ENCODE measurements at regions not wholly inside any gene's neighbourhood (a gene's known extent, or its start where the extent isn't known, plus 50 kb on each side); places are given as distances from the start of the nearest gene placed in this dataset.

- DNase-seq (ENCODE audit: low spot score) = no peak
These were observed 301.0 kb upstream of the SLC35B3 start for GRCh38 chr6:8736156-8736895.

- no peak for DNase-seq (ENCODE audit: low spot score)
These were observed 298.5 kb upstream of the SLC35B3 start for GRCh38 chr6:8733879-8734278.

GRCh38 chr6:8731874-8732273 lies 296.5 kb upstream of the SLC35B3 start:
- DNase-seq (ENCODE audit: low spot score) = no peak

DNA sequence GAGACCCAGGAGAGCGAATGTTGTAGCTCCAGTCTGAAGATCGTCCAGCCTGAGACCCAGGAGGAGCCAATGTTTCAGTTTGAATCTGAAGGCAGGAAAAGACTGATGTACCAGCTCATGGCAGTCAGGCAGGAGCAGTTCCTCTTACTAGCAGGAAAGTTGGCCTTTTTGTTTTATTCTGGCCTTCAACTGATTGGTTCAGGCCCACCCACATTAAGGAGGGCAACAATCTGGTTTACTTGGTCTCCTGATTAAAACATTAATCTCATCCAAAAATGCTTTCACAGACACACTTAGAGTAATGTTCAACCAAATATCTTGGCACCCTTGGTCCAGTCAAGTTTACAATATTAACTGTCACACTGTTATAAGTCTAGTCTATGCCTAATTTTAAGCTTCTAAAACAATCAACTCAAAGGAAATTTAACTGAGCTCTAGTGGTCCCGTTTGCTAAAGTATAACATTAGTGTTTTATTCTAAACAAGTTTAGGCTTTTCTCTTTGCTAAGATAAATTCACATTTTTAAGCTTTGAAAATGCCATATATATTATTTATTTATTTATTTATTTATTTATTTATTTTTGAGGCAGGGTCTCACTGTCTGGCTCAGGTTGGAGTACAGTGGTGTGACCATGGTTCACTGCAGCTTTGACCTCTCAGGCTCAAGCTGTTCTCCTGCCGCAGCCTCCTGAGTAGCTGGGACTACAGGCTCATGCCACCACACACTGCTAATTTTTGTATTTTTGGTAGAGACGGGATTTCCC lies 275.5 kb upstream of the SLC35B3 start:
- no peak for DNase-seq (ENCODE audit: low spot score)

DNA sequence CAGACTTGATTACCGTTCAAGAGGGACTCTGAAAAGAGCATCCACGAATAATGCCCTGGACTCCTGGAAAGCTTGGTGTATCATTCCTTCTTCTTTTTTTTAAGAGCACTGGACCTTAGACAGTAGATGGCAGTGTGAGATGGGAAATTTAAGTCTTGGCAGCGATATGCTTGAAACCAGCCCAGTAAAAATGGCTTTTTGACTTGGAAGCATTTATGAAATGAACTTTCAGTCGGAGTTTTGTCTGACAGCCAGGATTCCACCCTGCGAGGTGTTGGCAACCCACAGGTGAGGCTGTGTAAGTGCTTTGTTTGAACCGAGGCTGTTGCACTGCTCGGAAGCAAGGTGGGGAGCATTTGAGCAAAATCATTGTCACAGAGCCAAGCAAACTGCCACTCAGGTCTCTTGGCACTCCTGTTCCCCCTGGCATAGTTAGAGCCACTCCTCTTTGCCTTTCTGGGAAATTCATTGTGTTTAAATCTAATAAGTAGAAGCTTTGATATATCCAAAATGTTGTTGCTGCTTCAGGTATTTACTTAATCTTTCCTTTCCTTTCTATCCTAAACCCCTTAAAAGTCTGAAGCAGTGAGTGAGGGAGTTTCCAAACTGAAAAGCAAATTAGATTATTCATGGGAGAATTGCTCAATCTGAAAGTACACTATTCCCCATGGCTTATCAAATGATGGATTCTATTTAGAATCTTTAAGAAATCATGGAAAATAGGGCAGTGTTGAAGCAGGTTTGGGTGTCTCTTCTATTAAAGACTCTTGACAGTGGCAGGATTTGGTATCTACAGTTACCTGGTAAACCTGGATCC lies 272.8 kb upstream of the SLC35B3 start:
- no peak for DNase-seq (ENCODE audit: low spot score)

DNA sequence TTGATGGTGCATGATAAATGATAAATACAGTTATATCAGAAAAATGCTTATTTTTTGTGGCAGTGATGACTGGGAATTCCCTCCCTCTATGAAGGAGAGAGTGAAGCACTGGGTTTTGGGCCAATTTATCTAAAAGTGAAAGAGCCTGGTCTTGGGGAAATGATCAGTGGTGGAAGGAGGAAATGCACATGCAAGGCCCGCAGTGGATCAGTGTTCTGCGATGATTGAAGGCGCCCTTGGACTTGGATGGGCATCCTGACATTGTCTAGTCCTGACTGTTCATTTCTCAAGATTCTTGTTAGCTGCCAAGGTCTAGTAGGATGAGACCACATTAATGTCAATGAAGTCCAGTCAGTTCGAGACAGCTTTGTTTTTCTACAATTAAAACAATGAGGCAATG lies 272.0 kb upstream of the SLC35B3 start:
- DNase-seq (ENCODE audit: low spot score) = no peak

- DNase-seq (ENCODE audit: low spot score) = no peak
These were observed 270.2 kb upstream of the SLC35B3 start for GRCh38 chr6:8705435-8706020.

GRCh38 chr6:8703059-8703458 lies 267.7 kb upstream of the SLC35B3 start:
- no peak for DNase-seq (ENCODE audit: low spot score)

GRCh38 chr6:8688821-8689220 lies 253.5 kb upstream of the SLC35B3 start:
- DNase-seq (ENCODE audit: low spot score) = no peak

DNA sequence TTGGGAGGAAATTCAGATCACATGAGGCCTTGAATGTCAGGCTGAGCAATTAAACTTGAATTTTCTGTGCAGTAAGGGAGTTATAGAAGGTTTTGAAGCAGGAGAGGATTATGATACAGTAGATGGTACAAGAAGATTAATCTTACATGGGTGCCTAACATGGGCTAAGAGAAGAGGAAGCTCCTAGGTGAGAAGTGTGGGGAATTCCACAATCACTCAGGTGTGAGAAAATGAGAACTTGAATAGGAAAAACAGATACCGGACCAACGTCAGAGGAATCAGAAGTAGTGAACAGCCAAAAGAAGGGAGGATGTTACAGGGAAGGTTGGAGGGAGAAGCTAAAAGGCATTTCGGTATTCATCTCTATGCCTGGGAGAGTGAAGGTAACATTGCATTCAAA lies 250.7 kb upstream of the SLC35B3 start:
- DNase-seq (ENCODE audit: low spot score) = no peak

- no peak for DNase-seq (ENCODE audit: low spot score)
These were observed 247.9 kb upstream of the SLC35B3 start for GRCh38 chr6:8683204-8683603.

DNA sequence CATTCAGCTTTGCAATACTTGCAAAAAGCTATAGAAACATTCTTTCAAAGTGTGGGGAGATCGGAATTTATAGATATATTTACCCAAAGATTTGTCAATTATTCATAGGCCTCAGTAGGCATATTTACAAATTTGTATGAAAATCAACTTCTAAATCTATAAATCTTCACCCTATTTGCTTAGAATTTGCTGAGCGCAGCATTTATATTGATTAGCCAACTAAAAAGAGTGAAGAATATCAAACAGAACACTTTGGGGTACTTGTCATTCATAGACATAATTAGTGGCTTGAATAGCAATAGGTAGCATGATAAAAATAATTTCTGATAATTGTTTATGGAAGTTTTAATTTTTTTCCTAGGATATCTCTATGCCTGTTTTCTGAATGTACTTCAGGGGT lies 244.5 kb upstream of the SLC35B3 start:
- DNase-seq (ENCODE audit: low spot score) = no peak

GRCh38 chr6:8678466-8678865 lies 243.1 kb upstream of the SLC35B3 start:
- DNase-seq (ENCODE audit: low spot score) = no peak

GRCh38 chr6:8674126-8674525 lies 238.8 kb upstream of the SLC35B3 start:
- peak; percentile 19 for DNase-seq (ENCODE audit: low spot score)

GRCh38 chr6:8672882-8673281 lies 237.5 kb upstream of the SLC35B3 start:
- no peak for DNase-seq (ENCODE audit: low spot score)

DNA sequence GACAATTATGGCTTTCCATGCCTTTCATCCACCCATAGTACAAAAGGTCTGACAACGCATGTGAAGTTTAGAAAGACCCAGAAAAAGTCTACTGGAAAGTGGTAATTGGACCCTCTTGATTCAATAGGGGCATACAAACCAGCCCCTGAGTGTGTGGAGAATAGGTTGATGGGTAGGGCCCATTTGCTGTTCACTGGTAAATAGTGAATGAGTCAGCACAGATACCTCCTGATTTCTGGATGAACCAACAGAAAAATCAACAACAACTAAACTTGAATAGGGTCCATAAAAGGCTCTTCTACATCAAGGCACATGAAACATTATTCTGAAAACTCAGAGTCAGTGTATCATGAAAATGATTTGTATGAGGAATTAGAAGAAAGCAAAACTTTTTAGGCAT lies 235.4 kb upstream of the SLC35B3 start:
- no peak for DNase-seq (ENCODE audit: low spot score)

- DNase-seq (ENCODE audit: low spot score) = no peak
These were observed 229.4 kb upstream of the SLC35B3 start for GRCh38 chr6:8664700-8665099.

DNA sequence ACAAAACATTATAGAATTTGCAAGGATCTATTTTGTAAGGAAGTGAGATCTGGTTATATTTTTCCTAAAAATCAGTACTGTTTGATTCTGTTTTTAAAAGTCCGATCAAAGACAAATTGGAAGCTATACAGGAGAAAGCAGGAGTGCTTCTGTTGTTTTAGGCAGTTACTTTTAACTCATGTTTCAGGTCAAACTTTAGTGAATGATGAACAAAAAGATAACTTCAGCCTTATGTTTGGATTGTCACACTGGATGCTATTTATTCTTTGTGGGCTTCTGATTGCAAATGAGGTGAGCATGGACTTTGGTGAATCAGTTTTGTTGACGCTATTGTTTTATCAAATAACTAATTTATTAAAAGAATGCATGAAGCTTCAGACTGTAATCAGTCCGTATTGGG lies 228.7 kb upstream of the SLC35B3 start:
- no peak for DNase-seq (ENCODE audit: low spot score)

DNA sequence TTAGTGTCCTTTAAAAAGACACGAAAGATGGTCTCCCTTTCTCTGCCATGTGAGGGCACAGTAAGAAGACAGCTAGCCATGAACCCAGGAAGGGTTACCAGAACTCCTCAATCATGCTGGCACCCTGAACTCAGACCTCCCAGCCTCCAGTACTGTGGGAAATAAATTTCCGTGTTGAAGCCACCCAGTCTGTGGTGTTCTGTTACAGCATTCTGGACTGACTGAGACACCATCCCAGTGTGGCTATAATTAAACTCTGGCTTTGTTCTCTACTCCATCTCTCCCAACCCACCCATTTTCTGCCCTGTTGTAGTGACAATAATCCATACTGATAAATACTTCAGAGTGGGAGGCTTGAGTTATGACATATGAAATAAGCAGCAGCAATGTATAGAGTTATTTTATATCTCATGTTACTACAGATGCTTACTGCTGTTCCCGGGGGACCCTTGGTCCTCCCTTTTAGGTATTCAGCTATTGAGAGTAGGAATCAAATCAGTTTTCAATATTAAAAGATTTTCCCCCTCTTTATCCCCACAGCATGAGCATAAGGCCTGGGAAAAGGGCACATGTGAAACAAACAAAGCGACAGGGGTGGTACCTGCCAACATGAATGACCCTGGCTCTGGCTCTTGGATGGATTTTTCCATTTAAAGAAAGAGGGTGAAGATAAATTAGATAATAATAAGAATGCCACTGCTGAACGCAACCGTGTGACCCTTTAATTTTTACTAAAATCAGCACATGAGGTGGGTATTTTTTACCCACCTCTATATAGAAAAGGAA lies 224.3 kb upstream of the SLC35B3 start:
- DNase-seq (ENCODE audit: low spot score) = no peak

DNA sequence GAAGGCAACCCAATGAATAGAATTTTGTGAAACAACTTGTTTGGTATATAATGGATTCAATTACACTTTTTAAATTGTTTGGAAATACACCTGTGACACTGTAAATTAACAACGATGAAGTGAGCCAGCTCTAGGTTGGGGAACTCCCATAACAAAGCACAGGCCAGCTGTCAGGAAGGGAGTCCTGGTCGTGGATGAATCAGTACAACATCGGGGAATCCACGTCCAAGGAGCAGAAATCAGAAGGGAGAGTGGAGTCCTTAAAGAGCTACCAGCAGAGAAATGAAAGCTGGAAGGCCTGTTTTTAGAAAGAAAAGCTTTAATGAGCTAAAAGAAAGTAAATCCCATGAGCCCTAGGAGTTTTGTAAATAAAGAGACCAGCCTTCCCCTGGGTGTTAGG lies 223.1 kb upstream of the SLC35B3 start:
- DNase-seq (ENCODE audit: low spot score) = no peak

GRCh38 chr6:8657522-8657921 lies 222.2 kb upstream of the SLC35B3 start:
- no peak for DNase-seq (ENCODE audit: low spot score)

All from germinal center (tissue), 1 donor.